Breast epithelium (tissue), 3 donors: ENCODE measurements at regions not wholly inside any gene's neighbourhood (a gene's known extent, or its start where the extent isn't known, plus 50 kb on each side); places are given as distances from the start of the nearest gene placed in this dataset.

Source experiments
- POLR2AphosphoS5 ChIP-seq, 3 donors: sonication (generic); formaldehyde crosslinking; IDR thresholded peaks; one replicate each; pipeline ENCODE4 v1.6.1; 2017; ENCODE audit warnings: antibody characterized with exemption in 3 of 3
- TF ChIP-seq, protein P1 (sequence below), 3 donors: fragments of 450-650 bp; IDR thresholded peaks; one replicate each; pipeline ENCODE4 v1.5.1; 2016 to 2017; ENCODE audit warnings: antibody characterized with exemption in 3 of 3, mild to moderate bottlenecking in 3 of 3, moderate library complexity in 3 of 3

DNA sequence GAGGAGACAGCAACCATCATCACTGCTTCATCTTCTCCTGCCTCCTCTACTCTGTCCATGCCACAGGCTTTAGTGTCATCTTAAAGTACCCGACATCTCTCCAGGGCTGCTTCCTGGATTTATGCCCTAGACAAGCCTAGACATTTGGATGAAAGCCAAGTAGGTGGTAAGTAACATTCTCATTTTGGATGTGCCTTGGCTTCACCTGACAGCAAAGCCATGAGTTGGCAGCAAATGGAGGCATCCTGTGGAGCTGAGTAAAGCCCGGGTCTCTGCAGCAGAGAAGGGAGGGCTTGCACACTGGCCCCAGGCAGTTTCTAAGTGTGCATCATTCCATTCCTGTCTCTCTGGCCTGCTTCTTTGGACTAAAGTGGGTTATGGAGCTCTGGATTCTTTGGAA is 299.1 kb downstream of the DMAC1 start:
- no peak for TF ChIP-seq POLR2AphosphoS5 (IDR thresholded peaks at IDR 0.05)
- TF ChIP-seq, protein P1, sequence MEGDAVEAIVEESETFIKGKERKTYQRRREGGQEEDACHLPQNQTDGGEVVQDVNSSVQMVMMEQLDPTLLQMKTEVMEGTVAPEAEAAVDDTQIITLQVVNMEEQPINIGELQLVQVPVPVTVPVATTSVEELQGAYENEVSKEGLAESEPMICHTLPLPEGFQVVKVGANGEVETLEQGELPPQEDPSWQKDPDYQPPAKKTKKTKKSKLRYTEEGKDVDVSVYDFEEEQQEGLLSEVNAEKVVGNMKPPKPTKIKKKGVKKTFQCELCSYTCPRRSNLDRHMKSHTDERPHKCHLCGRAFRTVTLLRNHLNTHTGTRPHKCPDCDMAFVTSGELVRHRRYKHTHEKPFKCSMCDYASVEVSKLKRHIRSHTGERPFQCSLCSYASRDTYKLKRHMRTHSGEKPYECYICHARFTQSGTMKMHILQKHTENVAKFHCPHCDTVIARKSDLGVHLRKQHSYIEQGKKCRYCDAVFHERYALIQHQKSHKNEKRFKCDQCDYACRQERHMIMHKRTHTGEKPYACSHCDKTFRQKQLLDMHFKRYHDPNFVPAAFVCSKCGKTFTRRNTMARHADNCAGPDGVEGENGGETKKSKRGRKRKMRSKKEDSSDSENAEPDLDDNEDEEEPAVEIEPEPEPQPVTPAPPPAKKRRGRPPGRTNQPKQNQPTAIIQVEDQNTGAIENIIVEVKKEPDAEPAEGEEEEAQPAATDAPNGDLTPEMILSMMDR (IDR thresholded peaks at IDR 0.05): no peak
